ENCODE measurements at regions not wholly inside any gene's neighbourhood (a gene's known extent, or its start where the extent isn't known, plus 50 kb on each side); places are given as distances from the start of the nearest gene placed in this dataset.

GRCh38 chr9:108093773-108094675 is 604.5 kb upstream of the KLF4 start:
- no peak overlapping the region for H3K4me3 ChIP-seq (ENCODE audit: low read depth, low read length)
- no peak for TF ChIP-seq CTCF (IDR thresholded peaks at IDR 0.05; ENCODE audit: borderline replicate concordance, insufficient read depth, low read depth, low read length)

- TF ChIP-seq CTCF (IDR thresholded peaks at IDR 0.05; ENCODE audit: borderline replicate concordance, insufficient read depth, low read depth, low read length), result no peak
- H3K4me3 ChIP-seq (ENCODE audit: low read depth, low read length), result no peak overlapping the region
Measured at GRCh38 chr9:108088916-108089315, 599.3 kb upstream of the KLF4 start.

DNA sequence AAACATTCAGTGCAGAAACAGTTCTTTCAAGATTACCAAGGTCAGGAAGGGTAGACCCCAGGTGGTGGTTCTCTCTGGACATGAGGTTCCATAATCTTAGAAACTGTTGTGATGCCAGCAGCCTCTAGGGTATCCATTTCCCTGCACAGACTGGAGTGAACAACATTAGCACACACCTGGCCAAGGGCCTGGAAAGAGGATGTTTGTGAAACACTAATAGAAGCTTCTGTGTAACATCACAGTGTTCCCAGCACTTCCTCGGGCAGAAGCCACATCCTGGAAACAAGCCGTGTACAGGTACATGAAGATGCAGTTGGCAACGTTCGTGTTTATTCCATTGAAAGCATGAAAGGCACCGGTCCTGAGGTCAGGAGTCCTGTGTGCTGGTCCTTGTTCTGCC is 598.2 kb upstream of the KLF4 start:
- no peak for TF ChIP-seq CTCF (IDR thresholded peaks at IDR 0.05; ENCODE audit: borderline replicate concordance, insufficient read depth, low read depth, low read length)
- no peak overlapping the region for H3K4me3 ChIP-seq (ENCODE audit: low read depth, low read length)

- no peak for TF ChIP-seq CTCF (IDR thresholded peaks at IDR 0.05; ENCODE audit: borderline replicate concordance, insufficient read depth, low read depth, low read length)
- no peak overlapping the region for H3K4me3 ChIP-seq (ENCODE audit: low read depth, low read length)
Measured at GRCh38 chr9:108086624-108087023, 597.1 kb upstream of the KLF4 start.

DNA sequence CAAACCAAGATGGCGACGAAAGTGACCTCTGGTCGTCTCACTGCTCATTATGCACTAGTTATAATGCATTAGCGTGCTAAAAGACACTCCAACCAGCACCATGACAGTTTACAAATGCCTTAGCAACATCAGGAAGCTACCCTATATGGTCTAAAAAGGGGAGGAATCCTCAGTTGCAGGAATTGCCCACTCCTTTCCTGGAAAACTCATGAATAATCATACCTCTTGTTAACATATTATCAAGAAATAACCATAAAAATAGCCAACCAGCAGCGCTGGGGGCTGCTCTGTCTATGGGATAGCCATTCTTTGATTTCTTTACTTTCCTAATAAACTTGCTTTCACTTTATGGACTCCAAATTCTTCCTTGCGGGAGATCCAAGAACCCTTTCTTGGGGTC is 595.7 kb upstream of the KLF4 start:
- no peak for TF ChIP-seq CTCF (IDR thresholded peaks at IDR 0.05; ENCODE audit: borderline replicate concordance, insufficient read depth, low read depth, low read length)
- H3K4me3 ChIP-seq (ENCODE audit: low read depth, low read length), result no peak overlapping the region

- no peak for TF ChIP-seq CTCF (IDR thresholded peaks at IDR 0.05; ENCODE audit: borderline replicate concordance, insufficient read depth, low read depth, low read length)
- H3K4me3 ChIP-seq (ENCODE audit: low read depth, low read length), result no peak overlapping the region
Measured at GRCh38 chr9:108083796-108084352, 594.3 kb upstream of the KLF4 start.

Measured in GM12875 (cell line).